ENCODE measurements at regions not wholly inside any gene's neighbourhood (a gene's known extent, or its start where the extent isn't known, plus 50 kb on each side); places are given as distances from the start of the nearest gene placed in this dataset.
"Not testable (repeated sequence)": the region's sequence is repeated elsewhere in the genome, so short reads cannot be mapped to it uniquely, and the experiment has no call there.

- DNase-seq = no peak
Measured at GRCh38 chr16:60675022-60675421, 1361.2 kb downstream of the CDH8 start.

GRCh38 chr16:60674241-60674640 lies 1362.0 kb downstream of the CDH8 start:
- DNase-seq = no peak

- no peak for DNase-seq
Measured at GRCh38 chr16:60655514-60656153, 1380.6 kb downstream of the CDH8 start.

GRCh38 chr16:60651346-60651745 lies 1384.9 kb downstream of the CDH8 start:
- no peak for DNase-seq

- DNase-seq = no peak
Measured at GRCh38 chr16:60648290-60648689, 1387.9 kb downstream of the CDH8 start.

- DNase-seq = not testable (repeated sequence)
Measured at GRCh38 chr16:60647388-60647787, 1388.8 kb downstream of the CDH8 start.

GRCh38 chr16:60646631-60647030 lies 1389.6 kb downstream of the CDH8 start:
- no peak for DNase-seq

- DNase-seq = no peak
Measured at GRCh38 chr16:60645541-60645940, 1390.7 kb downstream of the CDH8 start.

GRCh38 chr16:60642956-60643355 lies 1393.3 kb downstream of the CDH8 start:
- no peak for DNase-seq

- DNase-seq = no peak
Measured at GRCh38 chr16:60641067-60641665, 1395.1 kb downstream of the CDH8 start.

- no peak for DNase-seq
Measured at GRCh38 chr16:60640038-60640437, 1396.2 kb downstream of the CDH8 start.

GRCh38 chr16:60636636-60637035 lies 1399.6 kb downstream of the CDH8 start:
- DNase-seq = not testable (repeated sequence)

GRCh38 chr16:60636117-60636516 lies 1400.1 kb downstream of the CDH8 start:
- DNase-seq = peak; percentile 9

GRCh38 chr16:60635548-60635947 lies 1400.7 kb downstream of the CDH8 start:
- DNase-seq = no peak

- no peak for DNase-seq
Measured at GRCh38 chr16:60611844-60612243, 1424.4 kb downstream of the CDH8 start.

- no peak for DNase-seq
Measured at GRCh38 chr16:60608971-60609370, 1427.3 kb downstream of the CDH8 start.

- not testable (repeated sequence) for DNase-seq
Measured at GRCh38 chr16:60605652-60606051, 1430.6 kb downstream of the CDH8 start.

GRCh38 chr16:60605176-60605575 lies 1431.1 kb downstream of the CDH8 start:
- DNase-seq = no peak

- no peak for DNase-seq
Measured at GRCh38 chr16:60586493-60586892, 1449.7 kb downstream of the CDH8 start.

- DNase-seq = no peak
Measured at GRCh38 chr16:60582528-60582927, 1453.7 kb downstream of the CDH8 start.

- no peak for DNase-seq
Measured at GRCh38 chr16:60566901-60567300, 1469.3 kb downstream of the CDH8 start.

GRCh38 chr16:60564588-60564987 lies 1471.7 kb downstream of the CDH8 start:
- no peak for DNase-seq

GRCh38 chr16:60563166-60563565 lies 1473.1 kb downstream of the CDH8 start:
- no peak for DNase-seq

- DNase-seq = no peak
Measured at GRCh38 chr16:60558936-60559335, 1477.3 kb downstream of the CDH8 start.
